NCI-H69 (cell line): ENCODE measurements at regions not wholly inside any gene's neighbourhood (a gene's known extent, or its start where the extent isn't known, plus 50 kb on each side); places are given as distances from the start of the nearest gene placed in this dataset.

Experiments used
- DNase-seq: peaks from one replicate; lab custom pipeline; 2025; lab: John Stamatoyannopoulos, UW

DNA sequence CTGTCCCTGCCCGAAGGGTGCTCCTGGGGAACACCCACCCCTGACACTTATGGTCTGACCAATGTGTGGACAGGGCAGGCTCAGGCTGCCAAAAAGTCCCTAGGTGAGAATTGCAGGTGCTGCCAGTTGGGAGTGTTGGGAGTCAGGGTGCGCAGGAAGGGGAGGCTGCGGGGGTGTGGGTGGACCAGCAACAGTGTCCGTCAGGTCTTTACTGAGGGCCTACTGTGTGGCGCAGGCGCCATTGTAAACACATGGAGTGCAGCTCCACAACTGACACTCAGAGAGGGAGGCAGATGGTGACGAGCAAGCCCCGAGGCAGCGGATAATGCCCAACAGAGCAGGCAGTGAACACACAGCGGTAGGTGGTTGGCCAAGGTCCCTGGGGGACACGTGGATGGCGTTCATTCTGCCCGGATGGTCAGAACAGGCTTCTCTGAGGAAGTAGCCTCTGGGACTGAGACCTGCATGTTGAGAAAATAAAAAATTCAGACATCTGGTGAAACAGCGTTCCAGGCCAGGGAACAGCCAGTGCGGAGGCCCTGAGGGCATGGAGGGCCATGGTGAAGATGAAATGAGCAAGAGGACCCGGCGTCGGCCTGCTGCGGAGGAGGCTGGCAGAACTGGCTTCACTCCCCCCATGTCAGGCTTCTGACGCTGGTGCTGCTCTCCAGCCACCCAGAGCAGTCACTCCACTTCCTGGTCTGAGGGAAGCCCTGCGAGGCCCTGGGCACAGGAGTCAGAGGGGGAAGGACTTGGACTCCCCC lies 136.2 kb upstream of the ZBTB40 start:
- DNase-seq = peak; percentile 47

DNA sequence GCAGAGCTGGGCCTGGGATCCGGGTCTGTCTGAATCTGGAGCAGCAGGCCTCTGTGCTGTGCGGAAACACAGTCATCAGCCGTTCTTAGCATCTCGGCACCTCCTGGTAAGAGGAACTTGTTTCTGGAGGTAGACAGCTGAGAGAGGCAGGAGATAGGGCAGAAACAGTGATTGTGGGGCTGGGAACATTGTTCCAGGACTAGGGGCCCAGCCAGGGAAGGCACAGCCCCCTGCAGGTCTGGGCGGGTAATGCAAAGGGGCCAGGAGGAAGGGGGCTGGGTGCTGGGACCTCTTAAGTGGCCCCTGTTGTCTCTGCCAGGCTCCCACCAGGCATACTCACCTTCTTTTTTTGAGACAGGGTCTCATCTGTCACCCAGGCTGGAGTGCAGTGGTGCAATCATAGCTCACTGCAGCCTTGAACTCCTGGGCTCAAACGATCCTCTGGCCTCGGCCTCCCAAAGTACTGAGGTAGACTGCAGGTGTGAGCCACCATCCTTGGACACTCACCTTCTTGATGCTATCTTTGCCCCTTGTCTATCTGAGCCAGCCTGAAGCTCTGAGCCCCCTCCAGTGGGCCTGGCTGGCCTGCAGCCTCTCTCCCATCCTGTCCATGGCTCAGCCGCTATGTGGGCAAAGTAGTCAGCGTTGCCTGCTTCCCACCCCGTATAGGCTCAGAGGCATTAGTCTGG lies 134.3 kb upstream of the ZBTB40 start:
- DNase-seq = peak; percentile 55

DNA sequence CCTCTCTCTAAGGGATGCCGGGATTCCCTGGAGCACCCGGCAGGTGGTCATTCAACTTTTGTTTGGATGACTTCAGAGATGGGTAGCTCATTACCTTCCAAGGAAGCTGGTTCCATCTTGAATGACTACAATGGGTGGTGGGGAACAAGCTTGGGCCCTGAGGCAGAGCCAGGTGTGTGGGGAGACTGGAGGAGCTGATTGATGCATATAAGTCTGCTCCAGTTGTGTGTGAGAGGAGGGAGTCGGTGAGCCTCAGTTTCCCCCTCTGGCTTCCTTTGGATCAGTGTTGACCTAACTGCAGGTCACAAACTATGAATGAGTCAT lies 133.8 kb upstream of the ZBTB40 start:
- DNase-seq = peak; percentile 36

DNA sequence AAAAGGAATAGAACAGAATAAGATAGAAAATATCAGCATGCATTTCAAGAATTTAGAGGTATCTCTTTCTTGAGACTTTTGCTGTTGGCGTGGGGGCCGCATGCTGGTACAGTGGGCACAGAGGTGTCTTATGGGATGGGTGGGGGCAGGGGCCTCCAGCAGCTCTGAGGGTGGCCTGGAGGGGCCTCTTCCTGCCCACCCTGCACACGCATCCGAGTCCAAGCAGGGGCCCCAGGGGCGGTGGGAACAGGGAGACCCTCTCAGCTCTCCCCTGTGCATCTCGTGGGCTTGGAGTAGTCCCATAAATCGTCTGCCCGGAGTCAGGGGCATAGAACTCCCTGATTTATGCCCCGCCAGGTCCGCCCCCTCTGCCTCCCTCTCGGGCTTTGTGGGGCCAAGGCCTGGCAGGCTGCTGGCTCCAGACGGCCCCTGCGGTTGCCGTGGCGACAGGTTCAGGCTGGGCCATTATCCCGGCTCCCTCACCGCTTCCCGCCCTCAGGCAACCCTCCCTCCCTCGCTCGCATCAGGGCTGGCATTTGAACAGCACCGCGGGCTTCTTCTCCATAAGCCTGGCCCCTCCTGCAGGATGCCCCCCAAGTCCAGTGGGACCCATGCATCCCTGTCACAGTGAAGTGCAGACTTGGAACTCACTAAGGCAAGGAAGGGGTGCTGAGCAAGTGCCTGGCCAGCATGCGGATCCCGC lies 133.2 kb upstream of the ZBTB40 start:
- DNase-seq = peak; percentile 95

DNA sequence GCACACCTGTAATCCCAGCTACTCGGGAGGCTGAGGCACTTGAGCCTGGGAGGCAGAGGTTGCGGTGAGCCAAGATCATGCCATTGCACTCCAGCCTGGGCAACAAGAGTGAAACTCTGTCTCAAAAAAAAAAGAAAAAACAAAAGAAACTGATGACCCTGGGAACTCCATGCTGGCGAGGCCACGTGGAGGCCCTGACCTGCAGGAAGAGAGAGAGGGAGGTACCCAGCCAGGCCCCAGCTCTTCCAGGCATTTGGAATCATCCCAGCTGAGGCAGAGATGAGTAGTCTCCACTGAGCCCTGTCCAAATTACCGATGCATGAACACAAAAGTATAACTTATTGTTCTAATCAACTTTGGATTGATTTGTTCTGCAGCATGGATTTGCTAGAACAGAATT lies 132.0 kb upstream of the ZBTB40 start:
- DNase-seq = no peak

DNA sequence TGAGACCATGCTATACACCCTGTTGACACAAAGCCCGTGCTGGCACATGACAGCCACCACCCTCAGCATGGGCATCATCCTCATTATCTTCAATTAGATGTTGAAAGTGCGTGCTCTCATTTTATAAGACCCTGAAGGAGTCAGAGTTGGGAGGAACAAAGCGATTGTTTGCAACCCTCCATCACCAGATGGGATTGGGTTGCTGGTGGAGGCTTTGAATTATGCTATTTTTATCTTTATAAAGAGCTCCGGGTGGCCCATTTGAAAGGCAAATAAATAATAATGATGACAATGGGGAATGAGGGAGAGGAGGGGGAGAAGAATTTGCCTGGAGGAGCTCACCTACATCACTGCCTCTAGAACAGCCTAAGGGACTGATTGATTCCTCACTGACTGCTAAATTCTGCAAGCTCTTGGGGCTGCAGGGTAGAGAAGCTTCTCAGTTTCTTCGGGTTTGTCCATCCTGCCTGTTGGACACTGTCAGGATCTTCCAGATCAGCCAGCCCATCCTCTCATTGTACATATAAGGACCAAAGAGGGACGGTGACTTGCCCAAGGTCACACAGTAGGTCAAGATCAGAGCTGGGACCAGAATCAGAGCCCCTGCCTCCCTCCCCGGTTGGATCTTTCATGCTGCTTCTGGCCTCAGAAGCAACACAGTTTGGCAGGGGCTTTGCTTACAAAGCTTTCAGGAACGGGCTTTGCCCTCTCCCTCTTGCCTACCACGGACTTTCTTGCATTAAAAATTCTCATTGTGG lies 130.9 kb upstream of the ZBTB40 start:
- peak; percentile 95 for DNase-seq

DNA sequence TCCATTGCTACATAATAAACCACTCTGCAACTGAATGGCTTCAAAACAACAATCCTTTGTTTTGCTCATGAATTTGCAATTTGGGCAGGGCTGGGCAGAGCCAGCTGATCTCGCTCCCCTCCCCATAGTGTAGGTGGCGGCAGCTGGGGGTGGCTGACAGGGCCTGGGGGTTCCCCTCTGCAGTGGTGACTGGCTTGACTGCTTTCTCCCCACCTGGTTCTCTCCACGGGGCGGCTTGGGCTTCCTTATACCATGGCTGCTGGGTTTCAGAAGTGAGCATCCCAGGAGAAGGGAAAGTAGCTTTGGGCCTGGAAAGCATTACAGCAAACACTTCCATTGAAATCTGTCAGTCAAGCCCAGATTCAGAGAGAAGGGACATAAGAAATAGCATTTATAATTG lies 129.7 kb upstream of the ZBTB40 start:
- DNase-seq = peak; percentile 69

DNA sequence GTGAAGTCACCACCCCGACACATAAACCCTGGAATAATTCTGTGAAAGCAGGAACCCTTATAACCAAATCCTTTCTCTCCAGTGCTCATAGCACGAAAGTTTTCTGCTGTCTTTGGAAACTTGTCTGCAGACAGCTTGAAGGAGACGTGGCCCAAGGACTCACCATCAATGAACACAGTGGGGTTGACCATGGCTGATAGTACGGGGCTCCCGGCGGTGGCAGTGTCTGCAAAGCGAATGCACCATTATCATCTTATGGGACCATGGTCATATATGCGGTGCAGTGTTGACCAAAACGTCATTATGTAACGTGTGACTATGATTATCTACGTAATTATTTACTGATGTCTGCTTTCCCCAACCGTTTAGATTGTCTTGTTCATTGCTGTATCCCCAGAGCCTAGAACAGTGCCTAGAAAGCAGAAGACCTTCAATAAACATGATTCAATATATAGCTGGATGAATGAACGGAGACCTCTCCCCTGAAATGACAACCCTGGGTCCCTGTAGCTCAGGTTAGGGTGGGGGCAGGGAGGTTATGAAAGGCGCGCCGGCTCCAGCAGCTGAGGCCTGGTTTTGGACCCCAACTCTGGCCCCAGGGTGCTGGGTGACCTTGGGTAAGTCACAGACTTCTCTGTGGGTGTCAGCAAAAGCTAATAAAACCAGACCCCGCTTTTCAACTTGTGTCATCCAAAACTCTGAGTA lies 128.4 kb upstream of the ZBTB40 start:
- no peak for DNase-seq

DNA sequence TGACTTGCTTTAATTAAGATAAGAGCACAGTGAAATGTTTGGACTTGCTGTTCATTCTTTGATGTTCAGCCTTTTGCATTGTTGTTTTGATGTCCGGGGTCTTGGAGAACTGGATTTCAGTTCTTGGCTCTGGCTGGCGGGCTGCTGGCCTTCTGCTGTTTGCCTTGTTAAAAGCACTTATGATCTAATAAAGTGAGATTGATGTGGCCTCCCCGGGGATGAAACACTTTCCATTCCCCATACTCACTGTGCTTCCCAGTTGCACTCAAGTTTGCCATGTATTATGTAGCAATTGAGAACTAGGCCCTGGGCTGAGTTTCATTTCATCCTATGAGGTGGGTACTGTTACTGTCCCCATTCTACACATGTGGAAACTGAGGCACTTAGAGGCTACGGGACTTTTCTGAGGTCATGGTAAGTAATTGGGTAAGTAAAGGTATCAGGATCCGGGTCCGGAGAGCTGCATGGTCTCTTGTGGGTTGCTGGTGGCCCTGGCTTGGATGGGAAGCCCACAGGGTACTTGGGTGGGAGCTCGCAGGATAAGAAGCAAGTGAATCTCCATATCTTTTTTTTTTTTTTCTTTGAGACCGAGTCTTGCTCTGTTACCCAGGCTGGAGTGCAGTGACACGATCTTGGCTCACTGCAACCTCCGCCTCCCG lies 127.7 kb upstream of the ZBTB40 start:
- DNase-seq = peak; percentile 46

DNA sequence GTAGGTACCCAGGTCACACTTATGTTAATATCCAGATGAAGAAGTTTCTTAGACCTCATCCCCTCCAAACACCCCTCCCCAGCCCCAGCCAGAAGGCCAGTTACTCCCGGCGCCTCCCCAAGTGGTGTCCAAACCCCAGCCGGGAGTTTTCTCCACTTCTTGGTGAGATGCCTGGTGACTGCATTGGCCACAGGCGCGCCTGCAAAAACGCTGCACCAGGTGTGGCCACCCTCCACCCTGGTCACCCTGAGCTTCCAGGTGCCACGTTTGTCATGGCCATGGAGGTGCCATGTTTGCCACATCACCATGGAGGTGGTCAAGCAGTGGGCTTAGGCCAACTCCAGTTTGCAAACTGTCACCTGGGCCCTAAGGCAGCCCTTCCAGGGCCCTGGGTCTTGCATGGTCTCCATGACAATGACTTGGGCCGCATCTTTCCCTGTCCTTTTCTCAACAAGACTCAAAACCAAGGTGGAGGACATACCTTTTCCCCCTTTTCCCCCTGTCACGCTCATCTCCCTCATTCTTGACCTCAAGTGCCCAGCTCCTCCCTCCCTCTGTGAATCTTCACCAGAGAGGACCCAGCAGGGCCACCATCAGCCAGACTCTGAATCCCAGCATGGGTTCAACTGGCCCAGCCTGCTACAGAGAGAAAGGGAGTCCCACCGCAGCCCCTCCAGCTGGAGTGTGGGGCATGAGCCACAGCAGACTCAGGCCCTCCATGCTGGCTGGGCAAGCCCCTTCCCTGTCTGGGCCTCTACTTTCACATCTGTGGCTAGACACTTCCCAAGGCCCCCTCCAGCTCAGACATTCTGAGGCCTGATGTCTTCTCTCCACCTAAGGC lies 125.9 kb upstream of the ZBTB40 start:
- no peak for DNase-seq

DNA sequence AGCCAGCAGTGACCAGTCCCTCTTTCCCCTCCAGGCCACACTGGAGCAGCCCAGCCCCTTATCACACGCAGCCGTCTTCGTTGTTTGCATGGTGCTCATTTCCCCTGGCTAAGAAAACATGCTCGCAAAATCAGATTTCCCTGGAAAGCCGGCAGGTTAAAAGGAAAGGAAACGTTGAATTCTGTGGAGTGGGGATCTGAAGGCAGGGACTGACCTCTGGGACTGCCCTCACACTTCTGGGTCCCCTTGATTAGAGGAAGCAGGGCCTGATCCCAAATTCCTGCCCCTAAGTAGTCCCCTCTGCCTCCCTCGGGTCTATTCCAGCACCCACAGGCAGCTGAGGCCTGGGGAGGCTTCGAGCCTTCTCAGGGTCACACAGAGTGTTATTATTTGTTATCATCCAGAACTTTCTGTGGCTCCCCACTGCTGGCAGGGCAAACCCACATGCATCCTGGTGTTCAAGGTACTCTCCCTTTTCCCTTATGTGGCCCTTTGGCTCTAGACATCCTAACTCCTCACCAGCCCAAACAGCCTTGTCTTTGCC lies 125.2 kb upstream of the ZBTB40 start:
- no peak for DNase-seq

DNA sequence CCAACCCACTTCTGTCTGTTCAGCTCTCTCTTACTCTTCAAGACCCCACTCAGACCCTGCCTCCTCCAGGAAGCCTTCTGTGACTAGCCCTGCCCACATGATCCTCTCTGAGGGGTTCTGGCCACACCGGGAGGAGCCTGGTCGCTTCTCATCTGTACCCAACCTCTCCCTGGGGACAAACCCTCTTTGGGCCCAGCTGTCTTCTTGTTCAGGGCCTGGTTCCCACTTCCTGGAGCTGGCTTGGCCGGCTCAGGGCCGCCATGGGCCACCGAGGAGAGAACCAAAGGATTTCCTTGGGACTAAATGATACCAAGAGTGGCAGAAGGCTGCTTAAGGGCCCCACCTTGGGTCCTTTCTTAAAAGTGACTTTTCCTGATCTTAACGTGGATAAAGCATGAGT lies 124.7 kb upstream of the ZBTB40 start:
- DNase-seq = no peak

DNA sequence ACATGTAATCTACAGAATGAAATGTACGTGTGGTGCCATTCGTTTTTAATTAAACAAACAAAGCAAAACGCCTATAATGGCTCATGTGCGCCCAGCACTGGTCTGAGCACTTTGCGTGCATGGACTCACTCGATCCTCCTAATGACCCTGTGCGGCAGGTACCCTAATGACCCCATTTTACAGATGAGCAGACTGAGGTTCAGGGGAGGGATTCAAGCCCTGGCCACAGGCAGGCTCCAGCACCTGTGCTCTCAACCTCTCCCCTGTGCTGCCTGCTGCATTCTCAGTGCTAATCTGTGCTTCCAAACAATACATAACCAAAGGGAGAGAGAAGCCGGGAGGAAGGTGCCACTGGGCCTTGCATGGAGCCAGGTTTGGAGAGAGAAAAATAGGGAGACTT lies 124.2 kb upstream of the ZBTB40 start:
- no peak for DNase-seq

DNA sequence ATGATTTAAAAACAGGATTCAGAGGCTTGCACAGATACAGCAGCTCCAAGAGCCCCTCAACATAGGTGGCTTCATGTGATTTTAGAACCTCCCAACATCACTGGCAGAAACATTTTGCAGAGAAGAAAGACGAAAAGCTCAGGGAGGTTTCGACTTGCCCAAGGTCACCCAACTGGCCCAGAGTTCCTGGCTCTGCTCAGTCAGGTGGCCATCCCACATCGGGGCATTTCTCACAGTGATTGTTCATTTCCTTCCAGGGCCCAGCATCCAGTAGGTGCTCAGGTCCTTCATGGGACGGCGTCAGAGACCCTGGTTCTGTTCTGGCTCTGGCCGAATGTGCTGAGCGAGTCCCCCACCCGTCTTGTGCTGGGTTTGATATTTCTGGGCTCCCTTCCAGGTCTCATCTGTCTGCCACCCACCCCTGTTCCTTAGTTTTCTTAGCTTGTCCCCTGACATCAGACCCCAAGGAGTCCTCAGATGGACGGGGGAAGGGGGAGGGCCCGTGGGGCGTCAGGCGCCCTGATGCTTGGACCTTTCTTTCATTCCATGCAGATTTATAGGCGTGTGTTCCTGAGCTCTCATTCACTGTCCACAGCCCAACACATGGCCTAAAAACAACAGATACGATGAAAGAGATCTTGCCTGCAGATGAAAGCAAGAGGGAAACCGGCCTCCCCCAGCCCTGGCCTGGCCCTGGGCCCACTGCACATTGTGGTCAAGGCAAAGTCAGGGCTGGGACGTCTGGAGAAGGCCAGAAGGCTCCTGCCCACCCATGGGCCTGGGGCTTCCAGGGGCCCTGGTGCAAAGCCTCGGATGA lies 123.1 kb upstream of the ZBTB40 start:
- DNase-seq = no peak

DNA sequence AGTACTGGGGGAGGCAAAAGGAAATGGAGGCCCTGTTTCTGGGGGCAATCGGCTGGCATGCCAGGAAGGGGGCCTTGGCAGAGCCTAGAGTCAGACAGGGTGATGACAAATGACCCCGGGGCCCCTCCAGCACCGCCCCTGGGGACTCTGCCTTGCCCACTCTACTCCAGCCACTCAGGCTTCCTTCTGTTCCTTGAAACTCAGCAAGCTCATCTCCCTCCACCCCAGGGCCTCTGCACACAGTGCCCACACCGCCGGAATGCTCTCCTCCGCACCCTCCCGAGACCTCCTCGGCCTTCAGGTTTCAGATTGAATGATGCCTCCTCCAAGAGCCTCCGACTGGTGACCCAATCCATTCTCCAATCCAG lies 122.5 kb upstream of the ZBTB40 start:
- DNase-seq = no peak

DNA sequence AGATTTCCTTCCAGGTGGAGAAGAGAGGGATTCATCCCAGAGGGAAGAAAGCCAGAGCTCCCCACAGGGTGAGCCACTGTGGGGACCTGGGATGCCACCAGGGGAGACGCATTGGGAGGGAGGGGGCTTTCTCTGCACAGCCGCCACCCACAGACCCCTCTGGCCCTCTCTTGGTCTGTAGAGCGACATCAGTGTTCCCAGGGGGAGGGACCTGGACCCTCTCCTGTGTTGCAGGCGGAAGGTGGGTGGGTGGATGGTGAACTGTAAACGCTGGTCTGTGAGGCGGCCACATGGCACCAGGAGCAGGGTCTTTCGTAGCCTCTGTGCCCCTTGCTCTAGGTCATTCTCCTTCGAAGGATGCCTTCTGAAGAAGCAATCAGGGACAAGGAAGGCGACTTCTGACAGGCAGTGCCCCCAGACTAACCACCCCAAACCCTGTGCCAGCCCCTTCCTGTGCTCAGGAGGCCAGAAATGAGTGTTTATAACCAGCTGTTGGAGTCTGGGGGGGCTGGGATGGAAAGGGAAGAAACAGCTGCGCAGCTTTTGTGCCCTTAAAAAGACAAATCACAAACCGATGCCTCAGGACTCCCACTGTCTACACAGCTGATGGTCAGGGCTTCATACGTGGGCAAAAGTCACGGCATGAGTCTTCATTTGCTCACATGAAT lies 121.4 kb upstream of the ZBTB40 start:
- no peak for DNase-seq

DNA sequence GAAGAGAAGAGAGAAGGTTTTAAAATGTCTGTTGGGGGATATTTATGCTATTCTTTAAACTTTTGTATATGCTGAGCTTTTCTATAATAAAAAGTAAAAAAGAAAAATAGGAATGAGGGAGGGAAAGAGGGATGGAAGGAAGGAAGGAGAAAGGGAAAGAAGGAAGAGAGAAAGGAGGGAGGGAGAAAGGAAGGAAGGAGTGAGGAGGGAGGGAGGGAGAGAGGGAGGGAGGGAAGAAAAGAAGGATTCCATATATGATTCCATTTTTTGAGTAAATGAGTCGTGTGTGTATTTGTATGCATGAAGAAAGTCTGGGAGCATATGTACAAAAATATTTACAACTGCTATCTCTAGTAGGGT lies 120.9 kb upstream of the ZBTB40 start:
- no peak for DNase-seq

DNA sequence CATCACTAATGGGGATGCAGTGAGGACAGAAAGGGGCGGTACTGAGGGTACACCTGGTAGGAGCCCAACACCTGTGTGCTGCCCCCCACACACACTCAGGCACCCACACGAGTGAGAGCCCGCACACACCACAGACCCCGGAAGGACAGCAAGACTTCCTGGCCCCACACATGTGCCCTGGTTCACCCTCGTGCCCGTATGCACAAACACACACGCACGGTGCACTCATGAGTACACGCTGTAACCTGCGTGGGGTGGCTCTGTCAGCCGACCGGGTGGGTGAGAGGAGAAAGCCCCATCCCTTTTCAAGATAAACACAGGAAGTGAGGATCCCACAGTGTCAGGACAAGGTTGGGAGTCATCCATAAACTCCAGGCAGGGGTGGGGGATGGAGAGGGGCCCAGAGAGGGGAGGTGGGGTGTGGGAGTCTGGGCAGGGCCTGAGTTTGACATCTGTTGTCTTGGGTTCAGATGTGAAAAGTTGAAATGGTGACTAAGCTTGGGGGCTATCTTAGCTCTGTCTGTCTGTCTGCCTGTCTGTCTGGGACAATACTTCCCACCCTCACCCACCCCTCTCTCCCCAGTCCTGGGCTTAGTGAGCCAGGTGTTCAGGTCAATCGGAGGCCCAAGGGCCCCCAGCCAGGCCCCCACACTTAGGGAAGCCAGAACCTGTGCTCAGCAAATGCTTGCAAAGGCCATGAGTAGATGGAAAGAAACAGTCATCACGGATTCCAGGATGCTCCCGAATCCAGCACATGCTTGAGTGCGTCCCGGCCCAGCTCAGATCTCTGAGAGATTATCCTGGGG lies 119.8 kb upstream of the ZBTB40 start:
- DNase-seq = no peak
